H9 (cell line): ENCODE measurements at regions not wholly inside any gene's neighbourhood (a gene's known extent, or its start where the extent isn't known, plus 50 kb on each side); places are given as distances from the start of the nearest gene placed in this dataset.

ENCODE experiments used
- DNase-seq: peaks from one replicate; pipeline ENCODE4 v3.0.0-alpha.2; 2017
- H2AFZ ChIP-seq: one replicate; pipeline ENCODE4 v1.6.1; 2013; ENCODE audit warnings: mild to moderate bottlenecking, low read length, control low read depth, moderate library complexity
- H2AK5ac ChIP-seq: 2 replicates; pipeline ENCODE4 v1.6.1; 2013; ENCODE audit warnings: low read length, control low read depth, mixed read lengths; ENCODE audit not compliant: insufficient read length
- H2BK120ac ChIP-seq: one replicate; pipeline ENCODE4 v1.6.1; 2013; ENCODE audit warnings: low read depth, mild to moderate bottlenecking, low read length, control low read depth, inconsistent platforms; ENCODE audit not compliant: poor library complexity, severe bottlenecking
- H2BK12ac ChIP-seq: 2 replicates; pipeline ENCODE4 v1.6.1; 2013; ENCODE audit warnings: low read length, control low read depth, mixed read lengths, low read depth; ENCODE audit not compliant: insufficient read length
- H2BK15ac ChIP-seq: 2 replicates; pipeline ENCODE4 v1.6.1; 2013; ENCODE audit warnings: low read depth, low read length, control low read depth
- H2BK20ac ChIP-seq: one replicate; pipeline ENCODE4 v1.6.1; 2013; ENCODE audit warnings: low read depth, mild to moderate bottlenecking, low read length, control low read depth, inconsistent platforms; ENCODE audit not compliant: poor library complexity, severe bottlenecking
- H2BK5ac ChIP-seq: 2 replicates; pipeline ENCODE4 v1.6.1; 2013; ENCODE audit warnings: low read length, control low read depth, mixed read lengths; ENCODE audit not compliant: insufficient read length
- H3K14ac ChIP-seq: 2 replicates; pipeline ENCODE4 v1.6.1; 2013; ENCODE audit warnings: low read length, control low read depth; ENCODE audit not compliant: insufficient read depth
- H3K18ac ChIP-seq: 2 replicates; pipeline ENCODE4 v1.6.1; 2013; ENCODE audit warnings: low read depth, mild to moderate bottlenecking, mixed read lengths, low read length, control low read depth; ENCODE audit not compliant: insufficient read length
- H3K23ac ChIP-seq: 2 replicates; pipeline ENCODE4 v1.6.1; 2013; ENCODE audit warnings: low read length, control low read depth, mixed read lengths, low read depth; ENCODE audit not compliant: insufficient read length
- H3K23me2 ChIP-seq: 2 replicates; pipeline ENCODE4 v1.6.1; 2013; ENCODE audit warnings: low read depth, mild to moderate bottlenecking, mixed read lengths, low read length, control low read depth; ENCODE audit not compliant: insufficient read length, poor library complexity, severe bottlenecking
- H3K27ac ChIP-seq: 2 replicates; pipeline ENCODE4 v1.5.1; 2013; ENCODE audit warnings: low read length, control low read depth, mixed read lengths, low read depth; ENCODE audit not compliant: insufficient read length
- H3K27me3 ChIP-seq: 2 replicates; pipeline ENCODE4 v1.6.1; 2013; ENCODE audit warnings: low read length, control low read depth, inconsistent platforms; ENCODE audit not compliant: insufficient read depth
- H3K4ac ChIP-seq: 2 replicates; pipeline ENCODE4 v1.6.1; 2013; ENCODE audit warnings: low read depth, mild to moderate bottlenecking, control low read depth, inconsistent platforms, low read length, moderate library complexity
- H3K4me1 ChIP-seq: 2 replicates; pipeline ENCODE4 v1.6.1; 2013; ENCODE audit warnings: low read length, control low read depth, inconsistent platforms; ENCODE audit not compliant: insufficient read depth
- H3K4me2 ChIP-seq: 2 replicates; pipeline ENCODE4 v1.6.1; 2013; ENCODE audit warnings: low read length, control low read depth, mixed read lengths; ENCODE audit not compliant: insufficient read length, insufficient read depth
- H3K56ac ChIP-seq: 2 replicates; pipeline ENCODE4 v1.6.1; 2013; ENCODE audit warnings: low read depth, mild to moderate bottlenecking, mixed read lengths, low read length, control low read depth; ENCODE audit not compliant: insufficient read length
- H3K79me1 ChIP-seq: 2 replicates; pipeline ENCODE4 v1.6.1; 2013; ENCODE audit warnings: low read depth, mild to moderate bottlenecking, moderate library complexity, low read length, control low read depth, inconsistent platforms; ENCODE audit not compliant: insufficient read depth, poor library complexity, severe bottlenecking
- H3K79me2 ChIP-seq: 2 replicates; pipeline ENCODE4 v1.6.1; 2013; ENCODE audit warnings: low read length, control low read depth, inconsistent platforms; ENCODE audit not compliant: insufficient read depth
- H3K9ac ChIP-seq: 2 replicates; pipeline ENCODE4 v1.6.1; 2013; ENCODE audit warnings: low read length, control low read depth, mixed read lengths; ENCODE audit not compliant: insufficient read length; ENCODE audit errors: extremely low read depth
- H3K9me3 ChIP-seq: one replicate; pipeline ENCODE4 v1.6.1; 2013; ENCODE audit warnings: low read depth, low read length, inconsistent platforms; ENCODE audit not compliant: control insufficient read depth
- H3T11ph ChIP-seq: one replicate; pipeline ENCODE4 v1.6.1; 2013; ENCODE audit warnings: mild to moderate bottlenecking, low read length, control low read depth, inconsistent platforms
- H4K20me1 ChIP-seq: one replicate; pipeline ENCODE4 v1.6.1; 2013; ENCODE audit not compliant: control insufficient read depth, insufficient read length, insufficient read depth
- H4K5ac ChIP-seq: 2 replicates; pipeline ENCODE4 v1.6.1; 2013; ENCODE audit warnings: low read depth, mild to moderate bottlenecking, mixed read lengths, low read length, control low read depth; ENCODE audit not compliant: insufficient read length
- H4K8ac ChIP-seq: replicated peaks from 2 replicates; pipeline ENCODE4 v1.6.1; 2013; ENCODE audit warnings: low read length, control low read depth, mixed read lengths, low read depth; ENCODE audit not compliant: insufficient read length
- H4K91ac ChIP-seq: 2 replicates; pipeline ENCODE4 v1.6.1; 2013; ENCODE audit warnings: low read depth, mild to moderate bottlenecking, moderate library complexity, mixed read lengths, low read length, control low read depth; ENCODE audit not compliant: insufficient read length
- H3K27ac Mint-ChIP-seq, 3 experiments: 2 replicates in 2 of 3; 3 replicates in 1 of 3; pipeline ENCODE4 v1.8.0; 2020 to 2021; ENCODE audit warnings: mixed read lengths in 3 of 3, mild to moderate bottlenecking in 1 of 3, moderate library complexity in 1 of 3
- H3K27me3 Mint-ChIP-seq: 2 replicates; pipeline ENCODE4 v1.8.0; 2021; ENCODE audit warnings: low read depth, mild to moderate bottlenecking, moderate library complexity, mixed read lengths
- H3K36me3 Mint-ChIP-seq, 3 experiments: 2 replicates in 2 of 3; 3 replicates in 1 of 3; pipeline ENCODE4 v1.8.0; 2020 to 2021; ENCODE audit warnings: low read depth in 3 of 3, mixed read lengths in 3 of 3; ENCODE audit not compliant: insufficient read depth in 1 of 3
- H3K4me1 Mint-ChIP-seq, 2 experiments: 2 replicates each; pipeline ENCODE4 v1.8.0; 2020; ENCODE audit warnings: mixed read lengths in 2 of 2
- H3K4me3 Mint-ChIP-seq, 2 experiments: 2 replicates in 1 of 2; 3 replicates in 1 of 2; pipeline ENCODE4 v1.8.0; 2020 to 2021; ENCODE audit warnings: mild to moderate bottlenecking in 2 of 2, mixed read lengths in 2 of 2, moderate library complexity in 1 of 2
- H3K9me3 Mint-ChIP-seq, 2 experiments: 2 replicates in 1 of 2; 3 replicates in 1 of 2; pipeline ENCODE4 v1.8.0; 2020; ENCODE audit warnings: mild to moderate bottlenecking in 2 of 2, mixed read lengths in 2 of 2, moderate library complexity in 1 of 2
- CTCF ChIP-seq: fragments of 200-600 bp; sonication (generic); conservative IDR thresholded peaks from 3 replicates; pipeline ENCODE4 v1.8.0; 2021; ENCODE audit warnings: antibody characterized with exemption, mild to moderate bottlenecking
- WGBS: extraction: QIAGEN DNeasy Blood & Tissue Kit; methylation state at CpG from one replicate; pipeline ENCODE4 v1.1.7; 2013; ENCODE audit warnings: missing lambda C conversion rate, low lambda C conversion rate, mixed read lengths; ENCODE audit not compliant: insufficient read length; ENCODE audit errors: extremely low coverage; 5-methylcytosine and 5-hydroxymethylcytosine counted together

DNA sequence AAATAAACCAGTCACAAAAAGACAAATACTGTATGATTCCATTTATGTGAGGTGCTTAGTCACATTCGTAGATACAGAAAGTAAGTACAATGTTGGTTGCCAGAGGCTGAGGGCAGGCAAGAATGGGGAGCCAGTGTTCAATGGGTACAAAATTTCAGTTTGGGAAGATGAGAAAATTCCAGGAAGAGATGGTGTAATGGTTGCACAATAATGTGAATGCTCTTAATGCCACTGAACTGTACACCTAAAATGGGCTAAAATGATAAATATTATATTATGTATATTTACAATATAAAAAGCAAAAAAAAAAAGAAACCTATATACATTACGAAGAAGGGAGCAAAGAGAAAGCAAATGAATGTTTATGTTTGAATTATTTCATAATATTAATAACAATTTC is 329.0 kb downstream of the C11orf87 start:
- no peak overlapping the region for H3K27ac ChIP-seq
- no peak overlapping the region for H2AK5ac ChIP-seq
- no peak overlapping the region for H2BK12ac ChIP-seq
- H2BK20ac ChIP-seq, result no peak overlapping the region
- WGBS, result no CpG with 5 or more reads among the region's 2 CpGs
- H4K91ac ChIP-seq, result no peak overlapping the region
- no peak overlapping the region for H4K8ac ChIP-seq
- no peak overlapping the region for H2BK5ac ChIP-seq
- Mint-ChIP-seq H3K27me3 (no peaks in the 10 kb centered on the region), H3K4me1 (peaks cover 0 to 5% of the 10 kb centered on the region in 2 experiments; a peak in 2 of 4 replicates), H3K36me3 (no peaks in the 10 kb centered on the region), H3K4me3 (no peak overlapping the region), H3K27ac (no peak overlapping the region), H3K9me3 (no peaks in the 10 kb centered on the region)
- H3K23me2 ChIP-seq, result no peaks in the 10 kb centered on the region
- no peak overlapping the region for H2AFZ ChIP-seq
- H3K9ac ChIP-seq, result no peak overlapping the region
- H3K4me2 ChIP-seq, result no peak overlapping the region
- H3K23ac ChIP-seq, result no peak overlapping the region
- H3K18ac ChIP-seq, result no peak overlapping the region
- H3K79me1 ChIP-seq, result no peaks in the 10 kb centered on the region
- H3T11ph ChIP-seq, result no peak overlapping the region
- no peak overlapping the region for H2BK15ac ChIP-seq
- H2BK120ac ChIP-seq, result no peak overlapping the region
- H4K5ac ChIP-seq, result no peak overlapping the region
- TF ChIP-seq CTCF, result no peak
- no peaks in the 10 kb centered on the region for H3K27me3 ChIP-seq
- DNase-seq, result no peak
- no peak overlapping the region for H3K56ac ChIP-seq
- no peaks in the 10 kb centered on the region for H4K20me1 ChIP-seq
- H3K79me2 ChIP-seq, result no peaks in the 10 kb centered on the region
- no peak overlapping the region for H3K14ac ChIP-seq
- H3K4ac ChIP-seq, result no peak overlapping the region
- no peaks in the 10 kb centered on the region for H3K9me3 ChIP-seq
- no peaks in the 10 kb centered on the region for H3K4me1 ChIP-seq
